Heart right ventricle (tissue), 16 donors: ENCODE measurements at regions not wholly inside any gene's neighbourhood (a gene's known extent, or its start where the extent isn't known, plus 50 kb on each side); places are given as distances from the start of the nearest gene placed in this dataset.

ENCODE experiments used
- ATAC-seq, 8 donors: fragments of 200-7000 bp; cut with Tn5 transposase; one replicate each; pipeline ENCODE4 v1.9.1; 2020; ENCODE audit warnings: mild to moderate bottlenecking in 8 of 8, moderate library complexity in 8 of 8, moderate number of reproducible peaks in 1 of 8
- DNase-seq, 2 donors: peaks; one replicate each; pipeline ENCODE4 v3.0.0-alpha.2; 2020
- H3K27ac ChIP-seq, 10 donors: fragments of 200-600 bp; sonication (generic) in 2 of 10; one replicate each; pipeline versions ENCODE4 v1.5.0 to v1.8.0; 2020 to 2022; ENCODE audit warnings: mild to moderate bottlenecking in 3 of 10
- H3K27me3 ChIP-seq, 7 donors: fragments of 200-600 bp; one replicate each; pipeline ENCODE4 v1.8.0; 2021 to 2022; ENCODE audit warnings: mild to moderate bottlenecking in 2 of 7
- H3K36me3 ChIP-seq, 9 donors: fragments of 200-600 bp; sonication (generic) in 1 of 9; one replicate each; pipeline versions ENCODE4 v1.5.0 to v1.8.0; 2020 to 2022; ENCODE audit warnings: mild to moderate bottlenecking in 2 of 9
- H3K4me1 ChIP-seq, 9 donors: fragments of 200-600 bp; sonication (generic) in 1 of 9; one replicate each; pipeline versions ENCODE4 v1.5.0 to v1.8.0; 2020 to 2022; ENCODE audit warnings: mild to moderate bottlenecking in 4 of 9
- H3K4me3 ChIP-seq, 10 donors: fragments of 200-600 bp; sonication (generic) in 2 of 10; one replicate each; pipeline versions ENCODE4 v1.5.0 to v1.8.0; 2020 to 2022; ENCODE audit warnings: mild to moderate bottlenecking in 7 of 10, moderate library complexity in 2 of 10
- H3K9me3 ChIP-seq, 11 donors: fragments of 200-600 bp in 10 of 11; sonication (generic) in 2 of 11; one replicate each; pipeline versions ENCODE4 v1.5.0 to v1.8.0; 2013 to 2022; ENCODE audit warnings: mild to moderate bottlenecking in 2 of 11, control low read depth in 1 of 11, moderate library complexity in 1 of 11
- WGBS, 2 donors: extraction: QIAGEN DNeasy Blood & Tissue Kit; methylation state at CpG; one replicate each; pipeline ENCODE4 v1.1.7; 2013; ENCODE audit warnings: inconsistent platforms in 1 of 2; 5-methylcytosine and 5-hydroxymethylcytosine counted together
- intact Hi-C, 10 donors: fragments of 100-400 bp; cut with DNase I; formaldehyde crosslinking; loops; one replicate each; pipeline versions ENCODE4 v1.11.1 to v1.14.2; 2022
- TF ChIP-seq, protein P1 (sequence below), 9 donors: fragments of 200-600 bp; sonication (generic) in 2 of 9; IDR thresholded peaks; one replicate each; pipeline versions ENCODE4 v1.5.0 to v1.8.0; 2021 to 2022; ENCODE audit warnings: antibody characterized with exemption in 9 of 9, mild to moderate bottlenecking in 5 of 9, moderate library complexity in 1 of 9
- donor health status: Arrhythmogenic right ventricular cardiomyopathy.
- donor health status: ischemic (EF 13 %, LVEDD 7.1; RV severe dilation, severe dysfunction).
- donor health status: healthy with polysubstance abuse.
- donor health status: DM: no; HTN: yes; CAD: no.
- donor health status: DM: no; HTN: no; CAD: no.
- donor health status: ischemic (EF 25% LVEDD 6.9; RV normal size, moderate dysfunction).
- donor health status: ischemic (EF 25% LVEDD 5.7; RV mildly dilated, moderate dysfunction).
- donor health status: healthy.
- donor health status: DM: yes; HTN: yes; CAD: no.
- donor health status: Ischemic cardiomyopathy.
- donor health status: ischemic (EF 35%, LVEDD 5.7; RV mildly dilated, moderate dysfunction).
- donor health status: nonischemic (EF 11% LVEDD 7.7; RV severe dilation, severe dysfunction).
- donor health status: DM: yes; HTN: yes; CAD: no.
- donor health status: PGD.
- donor health status: ischemic (EF 29% LVEDD 5.4; RV normal size, mild dysfunction).
- donor health status: nonischemic (EF 23%, LVEDD 6.1; RV moderate dilation, normal function).

DNA sequence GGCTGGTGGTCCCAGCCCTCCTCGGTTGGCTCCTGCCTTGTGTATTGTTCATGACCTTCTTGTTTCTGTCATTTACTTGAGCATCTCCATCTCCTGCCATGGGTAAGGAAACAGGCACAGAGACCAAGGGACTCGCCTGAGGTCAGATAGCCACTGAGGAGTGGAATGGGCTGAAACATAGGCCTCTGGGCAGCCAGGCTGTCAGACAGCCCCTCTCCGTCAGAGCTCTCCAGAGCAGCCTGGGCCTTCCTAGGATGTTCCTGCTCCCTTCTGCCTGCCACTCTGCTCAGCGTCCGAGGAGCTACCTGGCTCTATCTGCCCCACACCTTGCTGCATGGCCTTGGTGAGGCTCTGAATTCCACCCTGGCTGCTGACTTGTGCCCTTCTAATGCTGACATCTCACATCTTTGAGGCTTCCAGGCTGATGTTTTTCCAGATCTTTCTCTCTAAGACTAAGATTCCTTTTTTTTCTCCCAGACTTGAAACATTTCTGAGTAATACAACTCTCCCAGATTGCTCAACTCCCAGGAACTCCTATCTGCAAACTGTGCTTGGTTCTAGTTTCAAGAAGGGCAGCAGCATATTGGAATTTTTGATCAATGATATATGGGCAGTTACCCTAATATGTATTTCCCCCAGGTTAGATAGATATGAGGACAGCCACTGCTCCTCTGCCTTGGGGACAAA, 67.7 kb downstream of the MCFD2 start:
- Histone ChIP-seq H3K4me1 (peaks cover 44 to 71% (median 65%) of the 10 kb centered on the region in 9 donors), H3K9me3 (peaks cover 0 to 2% (median 0%) of the 10 kb centered on the region in 11 donors), H3K4me3 (no peak overlapping the region), H3K27ac (peak overlapping the region; percentile 85 to 96 (median 92)), H3K27me3 (no peaks in the 10 kb centered on the region), H3K36me3 (no peaks in the 10 kb centered on the region)
- TF ChIP-seq, protein P1, sequence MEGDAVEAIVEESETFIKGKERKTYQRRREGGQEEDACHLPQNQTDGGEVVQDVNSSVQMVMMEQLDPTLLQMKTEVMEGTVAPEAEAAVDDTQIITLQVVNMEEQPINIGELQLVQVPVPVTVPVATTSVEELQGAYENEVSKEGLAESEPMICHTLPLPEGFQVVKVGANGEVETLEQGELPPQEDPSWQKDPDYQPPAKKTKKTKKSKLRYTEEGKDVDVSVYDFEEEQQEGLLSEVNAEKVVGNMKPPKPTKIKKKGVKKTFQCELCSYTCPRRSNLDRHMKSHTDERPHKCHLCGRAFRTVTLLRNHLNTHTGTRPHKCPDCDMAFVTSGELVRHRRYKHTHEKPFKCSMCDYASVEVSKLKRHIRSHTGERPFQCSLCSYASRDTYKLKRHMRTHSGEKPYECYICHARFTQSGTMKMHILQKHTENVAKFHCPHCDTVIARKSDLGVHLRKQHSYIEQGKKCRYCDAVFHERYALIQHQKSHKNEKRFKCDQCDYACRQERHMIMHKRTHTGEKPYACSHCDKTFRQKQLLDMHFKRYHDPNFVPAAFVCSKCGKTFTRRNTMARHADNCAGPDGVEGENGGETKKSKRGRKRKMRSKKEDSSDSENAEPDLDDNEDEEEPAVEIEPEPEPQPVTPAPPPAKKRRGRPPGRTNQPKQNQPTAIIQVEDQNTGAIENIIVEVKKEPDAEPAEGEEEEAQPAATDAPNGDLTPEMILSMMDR (IDR thresholded peaks at IDR 0.05): no peak
- DNase-seq (no peak), ATAC-seq (peak in 7 of 8 donors; percentile 3 to 35 (median 27))
- WGBS, 2 donors: 51 to 53% methylated on average over 5 of the region's 5 CpGs
- intact Hi-C loops: loop anchor here in 7 of 10 donors (1.0 to 5.0 kb wide), 6 partner anchors 25 to 36 kb away; no protein-coding TSS in a partner anchor

DNA sequence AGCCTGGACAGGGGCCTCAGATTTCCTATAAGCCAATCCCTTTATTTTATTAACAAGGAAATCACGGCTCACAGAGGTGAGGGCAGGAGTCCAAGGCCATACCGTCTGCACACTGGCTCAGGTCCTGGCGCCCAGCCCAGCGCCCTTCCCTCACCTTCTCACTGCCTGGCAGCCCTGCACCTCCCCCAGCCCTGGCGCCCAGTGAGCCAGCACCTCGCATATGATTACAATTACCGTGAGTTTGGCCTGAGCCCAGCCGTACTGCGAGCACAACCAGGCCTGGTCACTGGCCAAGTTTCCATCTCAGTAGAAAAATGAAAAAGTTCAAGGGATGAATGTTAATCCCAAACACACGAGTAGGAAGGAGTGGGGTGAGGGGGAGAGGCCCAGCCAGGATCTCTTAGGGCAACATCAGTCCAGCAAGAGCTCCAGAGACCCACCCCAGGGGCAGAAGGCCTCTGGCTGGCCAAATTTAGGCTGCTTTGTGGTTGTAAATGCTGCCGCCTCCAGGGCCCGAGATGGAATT, 68.4 kb downstream of the MCFD2 start:
- Histone ChIP-seq H3K27ac (peak overlapping the region; percentile 85 to 96 (median 92)), H3K27me3 (no peaks in the 10 kb centered on the region), H3K4me1 (peaks cover 44 to 71% (median 65%) of the 10 kb centered on the region in 9 donors), H3K36me3 (no peaks in the 10 kb centered on the region), H3K9me3 (no peaks in the 10 kb centered on the region), H3K4me3 (no peak overlapping the region)
- peak; percentile 70 to 92 (median 88) for ATAC-seq
- DNase-seq: peak; percentile 91 to 96
- TF ChIP-seq, protein P1 (IDR thresholded peaks at IDR 0.05): peak in 3 of 9 donors; percentile 21 to 41 (median 29)
- intact Hi-C loops: loop anchor here in 7 of 10 donors (1.0 to 5.0 kb wide), 6 partner anchors 24 to 35 kb away; no protein-coding TSS in a partner anchor
- WGBS, 2 donors: 12 to 16% methylated on average over 12 of the region's 12 CpGs

DNA sequence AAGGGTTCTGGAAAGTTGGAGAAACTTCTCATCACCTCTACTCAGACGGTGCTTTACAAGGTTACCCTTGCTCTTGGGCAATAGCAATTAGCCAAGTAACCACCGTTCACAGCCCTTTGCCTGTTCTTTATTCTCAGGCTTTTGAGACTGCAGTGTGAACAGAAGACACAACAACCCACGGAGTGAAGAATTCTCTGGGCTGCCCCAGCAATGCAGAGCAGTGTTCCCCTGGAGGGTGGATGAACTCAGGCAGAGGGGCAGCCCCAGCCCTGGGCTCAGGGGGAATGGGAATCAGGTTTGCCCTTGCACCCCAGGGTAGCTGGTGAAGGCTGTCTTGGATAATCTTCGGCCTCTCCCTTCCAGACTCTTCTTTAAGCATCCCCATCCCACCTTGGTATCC, 69.1 kb downstream of the MCFD2 start:
- Histone ChIP-seq H3K36me3 (no peaks in the 10 kb centered on the region), H3K27me3 (no peaks in the 10 kb centered on the region), H3K4me3 (no peak overlapping the region), H3K4me1 (peaks cover 44 to 74% (median 65%) of the 10 kb centered on the region in 9 donors), H3K9me3 (no peaks in the 10 kb centered on the region), H3K27ac (peak overlapping the region; percentile 85 to 96 (median 92))
- DNase-seq (no peak), ATAC-seq (peak in 1 of 8 donors; percentile 3)
- TF ChIP-seq, protein P1 (IDR thresholded peaks at IDR 0.05): no peak
- WGBS, 2 donors: 51 to 63% methylated on average over 4 of the region's 4 CpGs
- intact Hi-C loops: loop anchor here in 5 of 10 donors (2.0 to 5.0 kb wide), 4 partner anchors 24 to 34 kb away; no protein-coding TSS in a partner anchor

DNA sequence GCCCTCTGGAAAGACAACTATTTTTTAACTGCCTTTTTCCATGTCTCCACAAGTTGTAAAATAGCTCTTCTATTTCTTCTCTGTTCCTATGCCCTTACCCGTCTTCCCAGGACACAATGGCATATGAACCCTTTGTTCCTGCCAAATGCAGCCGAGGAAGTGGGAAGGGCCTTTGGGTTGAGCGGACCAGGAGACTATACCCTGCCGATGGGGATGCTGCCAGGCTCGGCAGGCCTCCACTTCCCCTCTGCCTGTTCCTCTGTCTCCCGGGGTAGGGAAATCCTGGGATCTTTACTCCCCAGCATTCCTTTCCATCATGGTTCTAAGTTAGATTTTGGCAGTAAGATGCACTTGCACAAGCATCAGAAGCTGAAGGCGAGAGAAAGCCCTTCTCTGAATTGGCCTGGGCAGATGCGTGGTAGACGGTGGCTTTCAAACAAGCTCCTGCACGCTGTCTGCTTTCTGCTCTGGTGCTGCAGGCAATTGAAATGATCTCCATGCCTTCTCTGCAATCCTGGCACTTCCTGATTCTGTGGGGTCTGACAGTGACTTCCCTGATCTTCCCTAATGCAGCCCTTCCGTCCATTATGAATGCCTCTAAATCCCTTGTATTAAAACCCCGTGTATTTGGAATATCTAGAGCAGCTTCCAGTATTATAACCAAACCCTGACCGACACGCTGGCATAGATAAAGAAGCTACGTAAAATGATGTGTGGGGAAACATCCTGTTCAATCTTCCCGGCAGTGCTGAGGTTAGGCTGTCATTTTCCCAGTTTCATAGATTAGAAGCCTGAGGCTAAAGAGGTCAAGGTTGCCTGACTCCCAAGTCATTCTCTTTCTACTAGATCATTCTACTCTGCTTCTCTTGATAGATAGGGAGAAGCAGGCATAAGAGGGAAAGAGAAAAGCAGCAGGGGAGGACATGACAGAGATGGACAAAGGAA, 69.8 kb downstream of the MCFD2 start:
- WGBS, 2 donors: 54 to 66% methylated on average over 16 of the region's 16 CpGs
- peak in 1 of 8 donors; percentile 8 for ATAC-seq
- TF ChIP-seq, protein P1 (IDR thresholded peaks at IDR 0.05): no peak

More for the DNA sequence above, 69.8 kb downstream of the MCFD2 start:
- Histone ChIP-seq H3K36me3 (no peaks in the 10 kb centered on the region), H3K27ac (peak overlapping the region; percentile 85 to 96 (median 92)), H3K9me3 (no peaks in the 10 kb centered on the region), H3K4me1 (peaks cover 43 to 70% (median 60%) of the 10 kb centered on the region in 9 donors), H3K4me3 (no peak overlapping the region), H3K27me3 (no peaks in the 10 kb centered on the region)
- intact Hi-C loops: loop anchor here in 5 of 10 donors (2.0 to 5.0 kb wide), 4 partner anchors 23 to 34 kb away; no protein-coding TSS in a partner anchor
- no peak for DNase-seq
